Activated CD4-positive, alpha-beta T cell treated with anti-CD3 and anti-CD28 coated beads, Interleukin-2, amount 10 ng/mL, durations not matched to agents 7 days and 5 days (primary cell): ENCODE measurements at regions not wholly inside any gene's neighbourhood (a gene's known extent, or its start where the extent isn't known, plus 50 kb on each side); places are given as distances from the start of the nearest gene placed in this dataset.
"Not testable (repeated sequence)": the region's sequence is repeated elsewhere in the genome, so short reads cannot be mapped to it uniquely, and the experiment has no call there.

Source experiments
- CTCF ChIA-PET: fragments of 350-600 bp; sonication (Branson Sonifier 250); formaldehyde crosslinking; loops from one replicate; lab custom pipeline; 2021; ENCODE audit warnings: antibody characterized with exemption; lab: Charles Lee
- POLR2A ChIA-PET: fragments of 350-600 bp; sonication (Branson Sonifier 250); formaldehyde crosslinking; loops from one replicate; lab custom pipeline; 2021; ENCODE audit warnings: antibody characterized with exemption; lab: Charles Lee
- DNase-seq: peaks from one replicate; pipeline ENCODE4 v3.0.0-alpha.2; 2020
- H3K27ac Mint-ChIP-seq: one replicate; pipeline ENCODE4 v1.8.0; 2021; ENCODE audit warnings: mild to moderate bottlenecking, moderate library complexity, mixed read lengths
- H3K27me3 Mint-ChIP-seq: one replicate; pipeline ENCODE4 v1.8.0; 2021; ENCODE audit warnings: mixed read lengths
- H3K36me3 Mint-ChIP-seq: one replicate; pipeline ENCODE4 v1.8.0; 2021; ENCODE audit warnings: low read depth, mixed read lengths
- H3K4me1 Mint-ChIP-seq: one replicate; pipeline ENCODE4 v1.8.0; 2021; ENCODE audit warnings: mixed read lengths
- H3K4me3 Mint-ChIP-seq: one replicate; pipeline ENCODE4 v1.8.0; 2021; ENCODE audit warnings: mild to moderate bottlenecking, moderate library complexity, mixed read lengths
- H3K9me3 Mint-ChIP-seq: one replicate; pipeline ENCODE4 v1.8.0; 2021; ENCODE audit warnings: mixed read lengths

DNA sequence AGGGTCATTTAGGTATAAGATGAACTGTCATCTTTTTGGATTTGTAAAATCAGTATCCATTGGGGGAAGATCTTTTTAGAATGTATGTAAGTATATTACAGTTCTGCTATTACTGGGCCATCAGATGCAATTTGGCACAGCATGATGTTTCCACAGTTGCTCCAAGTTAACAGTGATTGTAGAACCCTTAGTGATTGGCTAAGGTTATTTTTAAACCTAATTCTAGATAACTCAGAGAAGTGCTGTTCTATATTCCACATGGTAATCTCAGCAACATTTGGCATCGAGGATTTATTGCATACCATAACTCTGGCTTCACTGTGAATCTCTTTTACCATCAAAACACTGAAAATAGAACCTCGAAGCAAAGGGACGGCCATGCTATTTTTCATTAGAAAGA lies 215.7 kb upstream of the HAND2 start:
- H3K4me1 Mint-ChIP-seq: no peaks in the 10 kb centered on the region
- no peaks in the 10 kb centered on the region for H3K27me3 Mint-ChIP-seq
- no peak for DNase-seq
- no peaks in the 10 kb centered on the region for H3K36me3 Mint-ChIP-seq
- CTCF ChIA-PET: no interaction called here
- POLR2A ChIA-PET: no interaction called here
- no peaks in the 10 kb centered on the region for H3K9me3 Mint-ChIP-seq
- H3K27ac Mint-ChIP-seq: no peak overlapping the region
- H3K4me3 Mint-ChIP-seq: no peak overlapping the region

GRCh38 chr4:173736840-173737239 lies 206.8 kb upstream of the HAND2 start:
- CTCF ChIA-PET: no interaction called here
- Mint-ChIP-seq H3K4me1 (no peaks in the 10 kb centered on the region), H3K9me3 (no peaks in the 10 kb centered on the region), H3K27me3 (no peaks in the 10 kb centered on the region), H3K36me3 (no peaks in the 10 kb centered on the region), H3K4me3 (no peak overlapping the region), H3K27ac (no peak overlapping the region)
- POLR2A ChIA-PET: no interaction called here
- DNase-seq: no peak

DNA sequence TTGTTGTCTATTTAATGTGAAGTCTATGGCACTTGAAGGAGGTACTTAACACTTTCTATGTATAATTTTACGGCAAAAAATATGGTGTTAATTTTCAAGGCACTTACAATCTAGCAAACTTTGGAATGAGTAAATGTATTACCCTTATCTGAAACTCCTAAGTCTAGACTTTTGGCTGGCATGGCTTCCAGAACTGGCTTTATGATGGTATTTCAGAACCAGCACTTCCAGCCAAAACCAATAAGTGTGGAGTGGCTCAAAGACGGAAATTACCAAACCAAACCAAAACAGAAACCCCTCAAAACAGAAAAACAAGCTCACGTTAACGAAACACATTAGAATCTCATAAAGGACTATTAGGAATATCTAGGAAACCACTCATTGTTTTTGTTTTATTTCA lies 205.6 kb upstream of the HAND2 start:
- H3K4me1 Mint-ChIP-seq: no peaks in the 10 kb centered on the region
- POLR2A ChIA-PET: no interaction called here
- no peaks in the 10 kb centered on the region for H3K36me3 Mint-ChIP-seq
- CTCF ChIA-PET: no interaction called here
- H3K27me3 Mint-ChIP-seq: no peaks in the 10 kb centered on the region
- H3K4me3 Mint-ChIP-seq: no peak overlapping the region
- H3K9me3 Mint-ChIP-seq: no peaks in the 10 kb centered on the region
- DNase-seq: no peak
- no peak overlapping the region for H3K27ac Mint-ChIP-seq

GRCh38 chr4:173735049-173735448 lies 205.0 kb upstream of the HAND2 start:
- ChIA-PET POLR2A (no interaction called here), CTCF (no interaction called here)
- no peaks in the 10 kb centered on the region for H3K9me3 Mint-ChIP-seq
- H3K4me3 Mint-ChIP-seq: no peak overlapping the region
- DNase-seq: no peak
- no peak overlapping the region for H3K27ac Mint-ChIP-seq
- H3K27me3 Mint-ChIP-seq: no peaks in the 10 kb centered on the region
- H3K4me1 Mint-ChIP-seq: no peaks in the 10 kb centered on the region
- H3K36me3 Mint-ChIP-seq: no peaks in the 10 kb centered on the region

DNA sequence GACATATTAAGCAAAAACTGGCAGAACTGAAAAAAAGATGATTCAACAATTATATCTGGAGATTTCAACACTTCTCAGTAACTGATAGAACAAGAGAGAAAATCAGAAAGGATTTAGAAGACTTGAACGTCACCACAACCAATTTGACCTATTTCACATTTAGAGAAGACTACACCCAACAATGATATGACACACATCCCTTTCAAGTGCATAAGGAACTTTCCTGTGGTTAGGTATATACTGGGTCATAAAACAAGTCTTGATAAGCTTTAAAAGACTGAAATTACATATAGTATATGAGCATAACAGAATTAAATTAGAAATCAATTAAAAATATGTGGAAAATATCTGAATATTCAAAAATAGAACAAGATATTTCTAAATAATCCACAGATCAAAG lies 201.2 kb upstream of the HAND2 start:
- no peak overlapping the region for H3K27ac Mint-ChIP-seq
- POLR2A ChIA-PET: no interaction called here
- DNase-seq: no peak
- H3K4me1 Mint-ChIP-seq: no peaks in the 10 kb centered on the region
- H3K27me3 Mint-ChIP-seq: no peaks in the 10 kb centered on the region
- CTCF ChIA-PET: no interaction called here
- H3K4me3 Mint-ChIP-seq: no peak overlapping the region
- H3K9me3 Mint-ChIP-seq: no peaks in the 10 kb centered on the region
- H3K36me3 Mint-ChIP-seq: no peaks in the 10 kb centered on the region

- Mint-ChIP-seq H3K4me1 (no peaks in the 10 kb centered on the region), H3K27ac (no peak overlapping the region), H3K9me3 (peaks cover 3% of the 10 kb centered on the region), H3K27me3 (no peaks in the 10 kb centered on the region), H3K4me3 (no peak overlapping the region), H3K36me3 (no peaks in the 10 kb centered on the region)
- DNase-seq: no peak
- POLR2A ChIA-PET: no interaction called here
- CTCF ChIA-PET: no interaction called here
Measured at GRCh38 chr4:173722075-173722474, 192.0 kb upstream of the HAND2 start.

GRCh38 chr4:173718504-173718903 lies 188.5 kb upstream of the HAND2 start:
- CTCF ChIA-PET, H3K9me3 Mint-ChIP-seq, DNase-seq: not testable (repeated sequence)

DNA sequence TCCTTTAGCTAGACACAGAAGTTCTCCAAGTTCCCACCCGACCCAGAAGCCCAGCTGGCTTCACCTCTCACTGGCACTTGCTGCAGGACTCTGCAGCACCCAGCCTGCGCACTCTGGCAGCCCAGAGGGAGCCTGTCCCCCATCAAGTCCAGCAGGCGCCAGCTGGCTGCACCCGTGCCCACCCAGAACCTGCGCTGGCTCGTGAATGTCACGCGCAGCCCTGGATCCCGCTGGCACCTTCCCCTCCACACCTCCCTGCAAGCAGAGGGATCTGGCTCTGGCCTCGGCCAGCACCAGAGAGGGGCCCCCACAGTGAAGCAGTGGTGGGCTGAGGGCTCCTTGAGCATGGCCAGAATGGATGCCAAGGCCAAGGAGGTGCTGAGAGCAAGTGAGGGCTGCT lies 187.6 kb upstream of the HAND2 start:
- H3K36me3 Mint-ChIP-seq: no peaks in the 10 kb centered on the region
- H3K4me1 Mint-ChIP-seq: no peaks in the 10 kb centered on the region
- POLR2A ChIA-PET: no interaction called here
- CTCF ChIA-PET: no interaction called here
- no peaks in the 10 kb centered on the region for H3K27me3 Mint-ChIP-seq
- H3K27ac Mint-ChIP-seq: no peak overlapping the region
- no peak for DNase-seq
- no peak overlapping the region for H3K4me3 Mint-ChIP-seq
- H3K9me3 Mint-ChIP-seq: peaks cover 9% of the 10 kb centered on the region

More at GRCh38 chr4:173718504-173718903, 188.5 kb upstream of the HAND2 start:
- H3K4me1 Mint-ChIP-seq, POLR2A ChIA-PET, H3K27ac Mint-ChIP-seq, H3K36me3 Mint-ChIP-seq, H3K4me3 Mint-ChIP-seq, H3K27me3 Mint-ChIP-seq: not testable (repeated sequence)

DNA sequence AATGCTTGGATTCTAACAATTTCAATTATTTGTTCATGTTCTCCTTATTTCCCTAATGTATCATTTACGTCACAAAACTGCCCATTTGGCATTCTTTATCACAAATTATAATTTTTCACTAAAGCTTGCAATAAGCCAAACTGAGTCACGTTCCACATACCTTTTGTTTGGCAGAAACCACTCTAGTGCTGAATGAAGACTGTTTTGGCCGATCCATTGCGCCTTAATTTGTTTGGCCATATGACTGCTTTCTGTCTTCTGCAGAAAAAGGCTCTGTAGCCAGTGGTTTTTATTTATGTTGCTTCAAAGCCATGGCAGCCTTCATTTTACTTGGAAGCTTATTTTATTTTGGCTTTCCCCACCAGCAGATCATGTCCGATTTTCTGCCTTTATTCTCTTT lies 184.4 kb upstream of the HAND2 start:
- no peak for DNase-seq
- H3K36me3 Mint-ChIP-seq: no peaks in the 10 kb centered on the region
- H3K9me3 Mint-ChIP-seq: peaks cover 9% of the 10 kb centered on the region
- H3K4me1 Mint-ChIP-seq: no peaks in the 10 kb centered on the region
- no peaks in the 10 kb centered on the region for H3K27me3 Mint-ChIP-seq
- H3K4me3 Mint-ChIP-seq: no peak overlapping the region
- ChIA-PET POLR2A (no interaction called here), CTCF (interaction anchor here (1.2 kb wide), 1 partner anchor 14 kb away, joined by 4 read pairs; no protein-coding TSS in a partner anchor)
- H3K27ac Mint-ChIP-seq: no peak overlapping the region

GRCh38 chr4:173713026-173713425 lies 183.0 kb upstream of the HAND2 start:
- ChIA-PET POLR2A (no interaction called here), CTCF (no interaction called here)
- Mint-ChIP-seq H3K27ac (no peak overlapping the region), H3K36me3 (no peaks in the 10 kb centered on the region), H3K9me3 (peaks cover 7% of the 10 kb centered on the region), H3K4me1 (no peaks in the 10 kb centered on the region), H3K27me3 (no peaks in the 10 kb centered on the region), H3K4me3 (no peak overlapping the region)
- DNase-seq: no peak

DNA sequence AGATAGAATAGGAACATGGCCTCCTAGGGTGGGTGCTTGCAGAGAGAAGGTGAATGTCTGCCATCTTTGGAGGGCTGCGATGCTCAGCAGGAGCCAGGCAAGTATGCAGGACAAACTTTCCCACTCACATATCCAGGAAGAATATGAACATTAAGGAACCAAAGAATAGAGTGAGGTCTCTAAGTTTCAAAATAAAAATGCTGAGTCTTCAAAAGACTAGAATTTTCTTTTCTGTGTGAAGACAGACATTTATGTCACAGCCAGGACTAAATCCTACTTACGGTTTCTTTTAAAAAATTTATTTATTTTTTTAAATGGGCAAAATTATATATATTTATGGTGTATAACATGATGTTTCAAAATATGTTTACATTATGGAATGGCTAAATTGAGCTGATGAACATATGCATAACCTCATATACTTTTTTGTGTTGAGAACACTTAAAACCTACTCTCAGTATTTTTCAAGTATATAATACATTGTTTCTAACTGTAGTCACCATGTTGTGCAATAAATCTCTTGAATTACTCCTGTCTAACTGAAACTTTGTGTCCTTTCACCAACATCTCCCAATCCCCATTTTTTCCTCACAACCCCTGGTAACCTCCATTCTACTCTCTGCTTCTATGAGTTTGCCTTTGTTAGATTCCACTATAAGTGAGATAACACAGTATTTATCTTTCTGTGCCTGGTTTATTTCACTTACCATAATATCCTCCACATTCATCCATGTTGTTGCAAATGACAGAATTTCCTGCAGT lies 177.8 kb upstream of the HAND2 start:
- H3K27ac Mint-ChIP-seq: no peak overlapping the region
- H3K27me3 Mint-ChIP-seq: no peaks in the 10 kb centered on the region
- no peak for DNase-seq
- H3K36me3 Mint-ChIP-seq: no peaks in the 10 kb centered on the region
- CTCF ChIA-PET: no interaction called here
- POLR2A ChIA-PET: no interaction called here
- H3K4me3 Mint-ChIP-seq: no peak overlapping the region
- no peaks in the 10 kb centered on the region for H3K9me3 Mint-ChIP-seq
- no peaks in the 10 kb centered on the region for H3K4me1 Mint-ChIP-seq

- Mint-ChIP-seq H3K27me3 (no peaks in the 10 kb centered on the region), H3K27ac (no peak overlapping the region), H3K4me3 (no peak overlapping the region), H3K4me1 (no peaks in the 10 kb centered on the region), H3K36me3 (no peaks in the 10 kb centered on the region), H3K9me3 (no peaks in the 10 kb centered on the region)
- CTCF ChIA-PET: no interaction called here
- no peak for DNase-seq
- POLR2A ChIA-PET: no interaction called here
Measured at GRCh38 chr4:173704201-173704600, 174.2 kb upstream of the HAND2 start.

- H3K4me1 Mint-ChIP-seq: no peaks in the 10 kb centered on the region
- ChIA-PET POLR2A (no interaction called here), CTCF (no interaction called here)
- no peaks in the 10 kb centered on the region for H3K27me3 Mint-ChIP-seq
- no peak for DNase-seq
- H3K27ac Mint-ChIP-seq: no peak overlapping the region
- no peaks in the 10 kb centered on the region for H3K36me3 Mint-ChIP-seq
- H3K9me3 Mint-ChIP-seq: no peaks in the 10 kb centered on the region
- H3K4me3 Mint-ChIP-seq: no peak overlapping the region
Measured at GRCh38 chr4:173703021-173703420, 173.0 kb upstream of the HAND2 start.

DNA sequence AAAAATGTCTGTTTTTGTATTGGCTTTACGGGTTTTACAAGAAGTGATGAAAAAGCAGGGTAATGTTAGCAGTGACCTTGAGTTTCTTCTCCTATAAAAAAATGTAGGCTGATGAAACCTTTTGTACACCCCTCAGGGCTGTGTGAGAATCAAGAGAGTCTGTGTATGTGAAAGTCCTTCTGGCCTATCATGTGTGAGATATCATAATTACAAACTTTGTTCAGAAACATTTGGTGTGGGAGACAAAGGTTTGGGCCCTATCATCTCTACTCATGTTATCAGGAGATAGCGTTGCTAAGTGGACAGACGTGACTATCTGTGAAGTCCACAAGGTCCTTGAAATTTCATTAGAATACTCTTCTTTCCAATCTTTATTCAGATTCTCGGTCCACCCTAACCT lies 170.6 kb upstream of the HAND2 start:
- no peak for DNase-seq
- ChIA-PET POLR2A (no interaction called here), CTCF (interaction anchor here (1.3 kb wide), 1 partner anchor 14 kb away, joined by 4 read pairs; no protein-coding TSS in a partner anchor)
- no peaks in the 10 kb centered on the region for H3K36me3 Mint-ChIP-seq
- no peak overlapping the region for H3K4me3 Mint-ChIP-seq
- H3K4me1 Mint-ChIP-seq: no peaks in the 10 kb centered on the region
- H3K27me3 Mint-ChIP-seq: no peaks in the 10 kb centered on the region
- H3K9me3 Mint-ChIP-seq: no peaks in the 10 kb centered on the region
- H3K27ac Mint-ChIP-seq: no peak overlapping the region
